ENCODE measurements at regions not wholly inside any gene's neighbourhood (a gene's known extent, or its start where the extent isn't known, plus 50 kb on each side); places are given as distances from the start of the nearest gene placed in this dataset.

- TF ChIP-seq CTCF (IDR thresholded peaks at IDR 0.05): no peak
Measured at GRCh38 chr3:80374423-80374822, 606.6 kb upstream of the ROBO1 start.

GRCh38 chr3:80368616-80369015 is 600.8 kb upstream of the ROBO1 start:
- TF ChIP-seq CTCF (IDR thresholded peaks at IDR 0.05): no peak

GRCh38 chr3:80366808-80367548 is 599.2 kb upstream of the ROBO1 start:
- no peak for TF ChIP-seq CTCF (IDR thresholded peaks at IDR 0.05)

GRCh38 chr3:80357761-80358160 is 590.0 kb upstream of the ROBO1 start:
- TF ChIP-seq CTCF (IDR thresholded peaks at IDR 0.05): no peak

GRCh38 chr3:80355144-80355543 is 587.3 kb upstream of the ROBO1 start:
- TF ChIP-seq CTCF (IDR thresholded peaks at IDR 0.05): no peak

- no peak for TF ChIP-seq CTCF (IDR thresholded peaks at IDR 0.05)
Measured at GRCh38 chr3:80351201-80351600, 583.4 kb upstream of the ROBO1 start.

- no peak for TF ChIP-seq CTCF (IDR thresholded peaks at IDR 0.05)
Measured at GRCh38 chr3:80350771-80351170, 583.0 kb upstream of the ROBO1 start.

GRCh38 chr3:80338366-80338765 is 570.6 kb upstream of the ROBO1 start:
- no peak for TF ChIP-seq CTCF (IDR thresholded peaks at IDR 0.05)
